Right lobe of liver (tissue), 4 donors: ENCODE measurements at regions not wholly inside any gene's neighbourhood (a gene's known extent, or its start where the extent isn't known, plus 50 kb on each side); places are given as distances from the start of the nearest gene placed in this dataset.

ENCODE experiments used
- POLR2A ChIP-seq: fragments of 450-650 bp; IDR thresholded peaks from one replicate; pipeline ENCODE4 v1.6.1; 2017; ENCODE audit warnings: antibody characterized with exemption, mild to moderate bottlenecking
- TF ChIP-seq, protein P1 (sequence below), 4 donors: fragments of 200-600 bp in 3 of 4; fragments of 450-650 bp in 1 of 4; IDR thresholded peaks; one replicate each; pipeline versions ENCODE4 v1.5.1 to v1.8.0; 2016 to 2022; ENCODE audit warnings: antibody characterized with exemption in 4 of 4, mild to moderate bottlenecking in 2 of 4
- donor health status: DM: no; HTN: no; CAD: no.
- donor health status: DM: no; HTN: no; CAD: no.
- donor health status: DM: no; HTN: yes; CAD: no.

- TF ChIP-seq, protein P1, sequence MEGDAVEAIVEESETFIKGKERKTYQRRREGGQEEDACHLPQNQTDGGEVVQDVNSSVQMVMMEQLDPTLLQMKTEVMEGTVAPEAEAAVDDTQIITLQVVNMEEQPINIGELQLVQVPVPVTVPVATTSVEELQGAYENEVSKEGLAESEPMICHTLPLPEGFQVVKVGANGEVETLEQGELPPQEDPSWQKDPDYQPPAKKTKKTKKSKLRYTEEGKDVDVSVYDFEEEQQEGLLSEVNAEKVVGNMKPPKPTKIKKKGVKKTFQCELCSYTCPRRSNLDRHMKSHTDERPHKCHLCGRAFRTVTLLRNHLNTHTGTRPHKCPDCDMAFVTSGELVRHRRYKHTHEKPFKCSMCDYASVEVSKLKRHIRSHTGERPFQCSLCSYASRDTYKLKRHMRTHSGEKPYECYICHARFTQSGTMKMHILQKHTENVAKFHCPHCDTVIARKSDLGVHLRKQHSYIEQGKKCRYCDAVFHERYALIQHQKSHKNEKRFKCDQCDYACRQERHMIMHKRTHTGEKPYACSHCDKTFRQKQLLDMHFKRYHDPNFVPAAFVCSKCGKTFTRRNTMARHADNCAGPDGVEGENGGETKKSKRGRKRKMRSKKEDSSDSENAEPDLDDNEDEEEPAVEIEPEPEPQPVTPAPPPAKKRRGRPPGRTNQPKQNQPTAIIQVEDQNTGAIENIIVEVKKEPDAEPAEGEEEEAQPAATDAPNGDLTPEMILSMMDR (IDR thresholded peaks at IDR 0.05), result peak in 1 of 4 donors; percentile 40
- TF ChIP-seq POLR2A, result no peak
Observed at GRCh38 chr6:78526432-78526831, 340.9 kb upstream of the IRAK1BP1 start.
